NCI-H510A treated with DMSO at 0.1 percent for 48 hours (cell line): ENCODE measurements at regions not wholly inside any gene's neighbourhood (a gene's known extent, or its start where the extent isn't known, plus 50 kb on each side); places are given as distances from the start of the nearest gene placed in this dataset.

ENCODE experiments used
- DNase-seq: peaks from one replicate; lab custom pipeline; 2025; lab: John Stamatoyannopoulos, UW

DNA sequence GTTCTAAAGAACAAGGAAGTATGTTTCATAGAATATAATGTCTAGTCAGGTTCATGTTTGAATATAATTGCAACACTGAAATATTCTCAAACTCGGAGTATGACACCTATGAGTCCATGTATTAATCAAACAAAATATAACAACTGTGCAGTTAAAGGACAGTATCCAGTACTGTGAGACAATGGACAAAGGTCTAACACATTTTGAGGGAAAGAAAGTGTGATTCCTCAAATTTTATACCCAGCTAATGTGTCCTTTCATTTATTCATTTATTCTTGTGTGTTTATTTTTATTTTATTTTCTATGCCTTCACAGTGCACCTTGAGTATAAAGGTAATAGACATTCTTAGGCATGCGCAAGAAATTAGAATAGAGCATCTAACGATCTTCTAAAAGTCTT, 401.0 kb upstream of the ZFHX3 start:
- no peak for DNase-seq

GRCh38 chr16:73447846-73448245, 399.9 kb upstream of the ZFHX3 start:
- no peak for DNase-seq

GRCh38 chr16:73434621-73435020, 386.7 kb upstream of the ZFHX3 start:
- no peak for DNase-seq

DNA sequence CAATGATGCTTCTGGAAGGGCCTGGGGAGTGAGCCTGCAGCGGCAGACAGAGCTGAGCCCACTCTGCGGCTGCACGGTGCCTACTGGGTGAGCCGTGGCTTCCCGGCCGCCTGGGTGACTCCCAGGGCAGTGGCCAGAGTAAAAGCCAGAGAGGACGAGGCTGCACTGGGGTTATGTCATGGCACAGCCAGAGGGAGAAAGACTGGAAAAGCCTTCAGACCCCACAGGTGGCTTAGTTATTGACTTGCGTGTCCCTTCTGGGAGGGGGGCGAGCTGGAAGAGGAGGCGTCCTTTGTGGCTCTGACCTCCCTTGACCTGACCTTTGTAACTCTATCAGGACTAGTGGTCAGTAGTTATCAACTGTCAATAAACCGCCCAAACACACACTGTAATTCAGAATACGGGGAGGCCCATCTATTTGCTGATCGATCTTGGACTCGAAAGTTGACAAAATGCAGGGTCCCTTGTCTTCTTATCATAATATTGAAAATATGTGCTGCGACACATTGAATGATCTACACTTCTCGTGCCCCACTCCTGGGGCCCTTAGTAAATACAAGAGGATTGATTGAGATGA, 385.9 kb upstream of the ZFHX3 start:
- DNase-seq = no peak

DNA sequence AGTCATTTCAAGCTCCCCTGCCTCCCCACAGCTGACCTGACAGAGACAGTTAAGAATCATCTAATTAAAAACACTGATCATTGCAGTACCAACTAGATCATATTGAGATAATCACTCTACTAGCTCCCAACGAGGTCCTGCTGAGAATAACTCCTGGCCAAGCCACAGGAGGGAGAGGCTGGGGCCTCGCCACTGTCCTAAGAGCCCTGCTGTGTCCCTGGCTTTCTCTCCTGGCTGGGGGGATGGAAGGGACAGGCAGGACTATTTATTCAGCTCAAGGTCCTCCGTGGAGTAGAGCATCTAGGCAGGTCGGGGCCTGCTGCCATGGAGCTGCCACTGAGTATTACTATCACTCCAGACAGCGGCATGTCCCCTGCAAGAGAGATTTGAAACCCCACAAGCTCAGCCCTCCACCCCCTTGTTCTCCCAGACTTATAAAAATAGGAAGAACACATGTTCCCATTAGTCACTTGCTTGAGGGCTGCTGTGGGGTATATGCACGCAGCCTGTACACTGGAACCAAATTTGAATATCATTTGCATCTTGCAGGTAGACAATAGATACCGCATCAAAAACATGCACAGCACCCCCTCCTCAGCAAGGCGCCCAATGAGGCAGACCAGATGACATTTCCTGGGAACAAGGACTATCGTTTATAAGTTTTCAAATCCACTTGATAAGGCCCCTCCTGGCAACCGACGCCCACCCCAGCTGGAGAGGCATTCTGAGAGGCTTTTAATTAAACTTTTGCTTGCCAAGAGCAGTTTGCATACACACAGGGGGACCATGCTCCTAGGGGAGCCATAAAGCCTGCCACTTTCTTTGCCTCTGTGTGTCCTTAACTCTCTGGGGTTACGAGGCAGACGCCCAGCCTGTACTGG, 385.2 kb upstream of the ZFHX3 start:
- DNase-seq = no peak

DNA sequence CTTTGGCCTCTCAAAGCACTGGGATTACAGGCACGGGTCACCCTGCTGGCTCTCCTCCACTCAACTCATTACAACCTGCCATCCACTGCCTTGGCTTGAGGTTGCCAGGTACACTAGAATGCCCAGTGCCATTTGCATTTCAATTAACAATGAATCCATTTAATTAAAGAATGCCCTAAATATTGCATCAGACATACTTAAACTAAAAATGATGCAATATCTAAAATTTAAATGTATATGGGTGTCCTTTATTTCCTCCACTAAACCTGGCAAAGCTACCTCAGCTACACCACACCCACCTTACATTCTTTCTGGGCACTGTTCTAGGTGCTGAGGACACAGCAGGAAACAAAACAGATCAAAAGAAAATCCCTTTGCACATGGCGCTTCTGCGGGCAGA, 382.2 kb upstream of the ZFHX3 start:
- DNase-seq = no peak

DNA sequence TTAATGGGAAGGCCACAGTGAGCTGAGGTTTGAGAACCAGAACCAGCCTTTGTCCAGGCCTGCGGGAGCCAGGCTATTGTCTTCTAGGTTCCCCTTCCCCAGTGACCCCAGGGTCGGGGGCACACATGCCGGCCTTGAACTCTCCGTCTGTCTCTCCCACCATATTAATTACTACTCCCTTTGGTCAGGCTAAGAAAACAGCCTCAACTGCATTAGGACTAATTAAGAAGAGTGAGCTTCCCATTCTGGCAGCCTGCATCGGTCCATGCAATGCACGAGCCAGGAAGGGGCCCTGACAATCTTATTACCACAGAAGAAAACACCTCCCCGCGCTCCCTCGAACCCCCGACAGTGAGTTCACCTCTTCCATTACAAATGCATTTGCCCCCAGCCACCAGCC, 380.2 kb upstream of the ZFHX3 start:
- no peak for DNase-seq

- no peak for DNase-seq
These were observed 379.2 kb upstream of the ZFHX3 start for GRCh38 chr16:73427164-73427563.

GRCh38 chr16:73426433-73427160, 378.7 kb upstream of the ZFHX3 start:
- DNase-seq = no peak

- no peak for DNase-seq
These were observed 372.7 kb upstream of the ZFHX3 start for GRCh38 chr16:73420676-73421075.

DNA sequence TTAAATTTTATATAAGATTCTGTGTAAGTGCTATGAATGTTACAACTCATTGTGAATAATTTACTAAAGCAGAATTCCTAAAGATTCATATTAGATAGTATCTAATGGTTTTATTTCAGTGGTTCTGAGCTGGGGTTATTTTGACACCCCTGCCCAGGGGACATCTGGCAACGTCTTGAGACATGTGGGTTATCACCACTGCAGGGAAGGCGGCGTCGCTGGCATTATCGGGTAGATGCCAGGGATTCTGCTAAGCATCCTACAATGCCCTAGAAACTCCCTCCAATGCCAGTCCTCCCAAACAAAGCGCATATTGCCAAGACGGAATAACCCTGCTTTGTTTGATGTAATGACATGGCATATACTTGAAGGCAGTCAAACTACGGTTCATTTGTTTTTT, 372.3 kb upstream of the ZFHX3 start:
- DNase-seq = no peak

DNA sequence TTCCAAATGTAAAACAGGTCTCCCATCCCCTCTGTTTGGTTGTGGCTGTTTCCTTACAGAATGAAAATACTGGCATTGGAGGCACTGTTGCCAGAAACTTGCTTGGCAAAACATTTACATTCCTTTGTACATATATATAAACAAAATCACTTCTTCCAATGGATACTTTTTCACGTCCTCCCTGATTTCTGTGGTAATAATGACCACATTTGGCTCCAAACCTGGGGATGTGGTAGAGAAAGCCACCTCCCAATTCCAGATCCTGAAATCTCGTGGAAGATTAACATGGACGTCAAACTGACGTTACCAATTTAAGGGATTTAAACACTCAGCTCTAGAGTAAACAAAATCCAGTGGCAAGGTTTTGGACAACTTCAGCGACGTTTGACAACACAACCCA, 370.8 kb upstream of the ZFHX3 start:
- DNase-seq = no peak

DNA sequence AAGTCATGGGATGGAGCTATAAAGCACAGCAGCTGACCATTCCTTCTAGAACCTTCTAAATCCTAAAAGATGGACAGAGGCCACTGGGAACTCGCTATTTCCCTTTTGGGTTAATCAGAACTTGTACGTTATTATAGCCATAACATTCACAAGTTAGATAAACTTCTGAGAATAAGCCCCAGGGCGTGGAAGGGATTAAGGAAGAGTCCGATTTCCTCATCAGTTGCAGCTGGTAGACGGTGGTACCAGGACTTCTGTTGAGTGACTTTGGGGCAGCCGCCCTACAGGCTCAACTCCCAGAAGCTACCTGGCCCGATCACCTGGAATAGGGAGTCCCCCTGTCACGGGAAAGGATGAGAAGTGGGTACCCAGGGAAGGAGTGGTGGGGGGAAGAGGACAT, 370.1 kb upstream of the ZFHX3 start:
- DNase-seq = no peak

GRCh38 chr16:73415286-73415685, 367.4 kb upstream of the ZFHX3 start:
- DNase-seq = no peak

DNA sequence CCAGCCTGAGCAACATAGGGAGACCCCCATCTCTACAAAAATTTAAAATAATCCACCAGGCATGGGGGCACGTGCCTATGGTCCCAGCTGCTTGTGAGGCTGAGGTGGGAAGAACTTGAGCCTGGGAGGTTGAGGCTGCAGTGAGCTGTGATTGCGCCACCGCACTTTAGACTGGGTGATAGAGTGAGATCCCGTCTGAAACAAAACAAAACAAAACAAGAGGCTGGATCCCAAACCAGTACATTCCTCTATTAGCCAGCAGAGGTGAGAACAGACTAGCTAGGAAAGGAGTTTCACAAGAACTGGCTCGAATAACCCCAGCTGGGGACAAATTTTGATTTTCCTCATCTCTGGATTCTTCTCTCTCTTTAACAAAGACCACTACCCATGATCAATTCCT, 366.7 kb upstream of the ZFHX3 start:
- no peak for DNase-seq

DNA sequence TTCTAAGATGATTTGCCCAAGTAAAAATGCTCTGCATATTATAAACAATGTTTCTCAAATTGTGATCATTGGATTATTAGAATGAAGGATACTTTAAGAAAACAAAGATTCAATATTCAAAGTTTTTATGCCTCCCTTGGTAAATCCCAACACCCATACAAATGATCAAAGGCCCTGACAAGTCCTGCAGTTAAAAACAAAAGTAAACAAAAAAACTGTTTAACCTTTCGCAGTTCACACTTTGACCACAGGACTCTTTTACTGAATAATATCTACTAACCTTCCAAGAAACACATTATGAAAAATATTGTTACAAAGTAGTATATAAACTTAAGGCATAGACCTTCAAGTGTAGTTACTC, 365.9 kb upstream of the ZFHX3 start:
- DNase-seq = no peak

GRCh38 chr16:73413091-73413829, 365.3 kb upstream of the ZFHX3 start:
- no peak for DNase-seq

- DNase-seq = no peak
These were observed 364.5 kb upstream of the ZFHX3 start for GRCh38 chr16:73412416-73412815.

GRCh38 chr16:73408716-73409115, 360.8 kb upstream of the ZFHX3 start:
- DNase-seq = no peak

GRCh38 chr16:73408311-73408710, 360.4 kb upstream of the ZFHX3 start:
- DNase-seq = no peak

DNA sequence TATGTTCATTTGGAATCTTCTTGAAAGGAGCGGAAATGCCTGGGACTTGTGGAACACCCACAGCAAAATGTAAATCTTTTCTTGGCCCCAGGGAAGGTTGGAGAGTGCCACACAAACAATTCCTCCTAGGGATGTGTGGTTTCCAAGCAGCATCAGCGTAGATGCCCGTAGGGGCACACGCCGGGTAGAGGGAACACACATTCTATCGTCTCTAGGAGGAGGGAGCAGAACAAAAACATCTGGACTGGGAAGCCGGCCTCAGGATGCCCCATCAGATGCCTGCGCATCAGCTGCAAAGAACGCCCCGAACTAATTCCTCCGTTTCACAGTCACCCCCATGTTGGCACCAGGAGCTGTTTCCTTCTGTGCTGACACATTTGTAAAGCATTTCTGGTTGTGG, 357.9 kb upstream of the ZFHX3 start:
- no peak for DNase-seq

- no peak for DNase-seq
These were observed 356.1 kb upstream of the ZFHX3 start for GRCh38 chr16:73404001-73404400.

DNA sequence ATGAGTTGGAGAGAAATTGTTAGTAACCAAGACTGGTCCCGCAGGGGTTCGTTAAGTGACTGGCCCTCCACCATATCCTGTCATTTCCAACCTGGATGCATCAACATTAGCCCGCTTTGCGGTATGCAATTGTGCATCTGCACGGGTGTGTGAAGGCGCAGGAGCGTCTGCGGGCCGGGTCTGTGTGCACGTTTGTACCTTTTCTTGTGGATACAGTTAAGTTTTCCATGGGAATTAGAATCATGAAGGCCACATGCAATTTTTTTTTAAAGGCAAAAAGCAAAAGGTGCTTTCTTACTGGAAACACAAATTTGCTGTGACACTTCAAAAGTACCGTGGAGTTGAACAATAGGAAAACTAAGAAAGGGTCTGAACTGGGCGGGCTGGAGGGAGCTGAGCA, 355.4 kb upstream of the ZFHX3 start:
- no peak for DNase-seq
